ENCODE measurements at regions not wholly inside any gene's neighbourhood (a gene's known extent, or its start where the extent isn't known, plus 50 kb on each side); places are given as distances from the start of the nearest gene placed in this dataset.
A peak's percentile ranks its signal among the peaks of the same experiment; 100 is the strongest.

DNA sequence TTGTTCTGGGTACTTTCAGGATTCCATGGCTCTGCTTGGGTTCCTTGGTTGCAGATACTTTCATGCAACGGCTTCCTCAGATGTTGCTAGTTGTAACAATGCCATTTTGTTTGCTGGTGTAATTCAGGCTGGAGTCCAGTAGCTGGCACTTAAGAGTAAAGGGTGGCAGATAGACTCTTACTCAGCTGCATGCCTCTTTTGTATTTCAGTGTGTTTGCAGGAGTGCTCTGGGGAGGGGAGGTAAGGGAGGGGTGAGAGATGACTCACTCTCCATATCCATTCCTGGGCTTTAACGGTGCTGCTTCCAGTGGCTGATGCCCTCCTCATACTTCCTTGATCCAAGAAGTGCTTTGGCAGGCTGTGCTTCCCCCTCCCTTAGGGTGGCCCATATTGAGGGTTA, 155.2 kb downstream of the ZNF330 start:
- Histone ChIP-seq H3K9me3 (ENCODE audit: control insufficient read depth in 1 of 2, low read length in 2 of 2) (no peaks in the 10 kb centered on the region), H3K4me1 (ENCODE audit: control insufficient read depth in 1 of 2, insufficient read depth in 2 of 2, low read length in 2 of 2) (no peaks in the 10 kb centered on the region), H3K27ac (ENCODE audit: low read length) (no peak overlapping the region), H3K4me3 (ENCODE audit: low read depth in 1 of 2, low read length in 2 of 2) (no peak overlapping the region), H3K27me3 (ENCODE audit: low read depth, low read length) (no peaks in the 10 kb centered on the region), H3K36me3 (ENCODE audit: control insufficient read depth in 1 of 2, insufficient read depth in 2 of 2, low read length in 2 of 2) (no peaks in the 10 kb centered on the region)

DNA sequence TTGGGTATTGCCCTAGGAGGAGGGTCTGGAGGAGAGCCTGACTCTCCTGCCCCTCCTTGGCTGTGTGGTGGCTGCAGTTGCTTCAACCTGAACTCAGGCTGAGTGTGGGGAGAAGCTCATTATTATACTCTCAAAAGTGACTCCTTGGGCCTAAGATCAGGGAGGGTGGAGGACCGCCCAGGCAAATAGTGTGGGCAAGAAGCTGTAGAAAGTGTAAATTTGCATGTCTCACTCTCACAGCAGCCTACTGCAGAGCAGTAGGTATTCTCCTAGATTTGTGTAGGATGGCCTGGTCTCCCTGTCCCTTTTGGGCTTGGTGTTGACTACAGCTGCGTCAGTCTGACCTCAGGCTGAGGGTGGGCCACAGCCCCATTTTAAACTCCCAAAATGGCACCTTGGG, 156.1 kb downstream of the ZNF330 start:
- no peak overlapping the region for H3K4me3 ChIP-seq (ENCODE audit: low read depth in 1 of 2, low read length in 2 of 2)
- no peaks in the 10 kb centered on the region for H3K36me3 ChIP-seq (ENCODE audit: control insufficient read depth in 1 of 2, insufficient read depth in 2 of 2, low read length in 2 of 2)
- no peak overlapping the region for H3K27ac ChIP-seq (ENCODE audit: low read length)
- H3K9me3 ChIP-seq (ENCODE audit: control insufficient read depth in 1 of 2, low read length in 2 of 2), result no peaks in the 10 kb centered on the region
- no peaks in the 10 kb centered on the region for H3K27me3 ChIP-seq (ENCODE audit: low read depth, low read length)
- H3K4me1 ChIP-seq (ENCODE audit: control insufficient read depth in 1 of 2, insufficient read depth in 2 of 2, low read length in 2 of 2), result no peaks in the 10 kb centered on the region

DNA sequence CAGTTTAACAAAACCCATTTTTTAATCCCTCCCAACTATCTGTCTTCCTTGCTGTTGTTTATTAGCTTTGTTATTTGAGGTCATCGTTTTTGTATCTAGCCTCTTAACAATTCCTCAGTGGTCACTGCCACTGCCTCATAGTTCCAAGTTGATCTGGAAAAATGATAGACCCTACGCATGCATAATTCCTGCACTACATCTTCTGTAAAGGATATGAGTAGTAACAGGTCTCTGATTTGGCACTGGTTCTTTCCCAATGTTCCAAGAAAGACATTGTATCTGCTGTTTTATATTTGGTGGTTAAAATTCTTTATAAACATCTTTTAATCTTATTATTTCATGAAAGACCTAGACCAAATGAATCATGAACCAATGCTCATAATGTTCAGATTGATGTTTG, 166.6 kb downstream of the ZNF330 start:
- H3K27ac ChIP-seq (ENCODE audit: low read length), result peak overlapping the region; percentile 14
- H3K9me3 ChIP-seq (ENCODE audit: control insufficient read depth in 1 of 2, low read length in 2 of 2), result no peaks in the 10 kb centered on the region
- H3K4me3 ChIP-seq (ENCODE audit: low read depth in 1 of 2, low read length in 2 of 2), result no peak overlapping the region

DNA sequence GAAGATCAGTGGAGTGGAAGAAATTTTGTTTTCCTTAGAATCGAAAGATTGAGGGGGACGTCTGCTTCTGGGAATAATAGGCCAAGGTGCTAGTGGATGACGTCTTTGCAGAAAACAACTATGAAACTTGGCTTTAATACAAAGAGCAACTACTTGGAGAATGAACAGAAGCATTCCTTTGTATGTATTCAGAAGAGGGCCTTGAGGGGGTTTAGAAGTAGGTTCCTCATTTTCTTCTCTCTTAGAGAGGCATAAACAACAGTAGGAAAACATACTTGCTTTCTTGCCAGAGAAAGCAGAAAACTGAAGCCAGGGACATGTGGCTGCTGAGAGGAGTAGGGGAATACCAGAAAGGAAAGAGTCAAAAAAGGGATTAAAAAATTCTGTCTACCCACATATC, 167.8 kb downstream of the ZNF330 start:
- Histone ChIP-seq H3K9me3 (ENCODE audit: control insufficient read depth in 1 of 2, low read length in 2 of 2) (no peaks in the 10 kb centered on the region), H3K27me3 (ENCODE audit: low read depth, low read length) (no peaks in the 10 kb centered on the region), H3K27ac (ENCODE audit: low read length) (no peak overlapping the region), H3K4me1 (ENCODE audit: control insufficient read depth in 1 of 2, insufficient read depth in 2 of 2, low read length in 2 of 2) (no peaks in the 10 kb centered on the region), H3K4me3 (ENCODE audit: low read depth in 1 of 2, low read length in 2 of 2) (no peak overlapping the region), H3K36me3 (ENCODE audit: control insufficient read depth in 1 of 2, insufficient read depth in 2 of 2, low read length in 2 of 2) (no peaks in the 10 kb centered on the region)

More for the DNA sequence above, 166.6 kb downstream of the ZNF330 start:
- Histone ChIP-seq H3K27me3 (ENCODE audit: low read depth, low read length) (no peaks in the 10 kb centered on the region), H3K4me1 (ENCODE audit: control insufficient read depth in 1 of 2, insufficient read depth in 2 of 2, low read length in 2 of 2) (no peaks in the 10 kb centered on the region), H3K36me3 (ENCODE audit: control insufficient read depth in 1 of 2, insufficient read depth in 2 of 2, low read length in 2 of 2) (no peaks in the 10 kb centered on the region)

DNA sequence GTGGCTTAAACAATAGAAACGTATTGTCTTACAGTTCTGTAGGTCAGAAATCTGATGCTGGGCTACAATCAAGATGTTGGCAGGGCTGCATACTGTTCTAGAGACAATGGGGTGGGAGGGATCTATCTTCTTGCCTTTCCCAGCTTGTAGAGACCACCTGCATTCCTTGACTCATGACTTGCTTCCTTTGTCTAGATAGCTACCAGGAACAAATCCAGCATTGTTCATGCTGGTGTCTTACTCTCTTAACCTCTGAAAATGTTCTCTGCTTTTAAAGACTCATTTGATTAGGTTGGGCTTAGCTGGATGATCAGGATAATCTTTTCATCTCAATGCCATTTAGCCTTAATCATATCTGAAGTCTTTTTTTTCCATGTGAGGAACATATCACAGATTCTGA, 169.0 kb downstream of the ZNF330 start:
- no peak overlapping the region for H3K27ac ChIP-seq (ENCODE audit: low read length)
- H3K36me3 ChIP-seq (ENCODE audit: control insufficient read depth in 1 of 2, insufficient read depth in 2 of 2, low read length in 2 of 2), result no peaks in the 10 kb centered on the region
- no peak overlapping the region for H3K4me3 ChIP-seq (ENCODE audit: low read depth in 1 of 2, low read length in 2 of 2)
- no peaks in the 10 kb centered on the region for H3K4me1 ChIP-seq (ENCODE audit: control insufficient read depth in 1 of 2, insufficient read depth in 2 of 2, low read length in 2 of 2)
- H3K27me3 ChIP-seq (ENCODE audit: low read depth, low read length), result no peaks in the 10 kb centered on the region
- H3K9me3 ChIP-seq (ENCODE audit: control insufficient read depth in 1 of 2, low read length in 2 of 2), result no peaks in the 10 kb centered on the region

GRCh38 chr4:141390571-141390970, 169.9 kb downstream of the ZNF330 start:
- no peaks in the 10 kb centered on the region for H3K36me3 ChIP-seq (ENCODE audit: control insufficient read depth in 1 of 2, insufficient read depth in 2 of 2, low read length in 2 of 2)
- H3K4me1 ChIP-seq (ENCODE audit: control insufficient read depth in 1 of 2, insufficient read depth in 2 of 2, low read length in 2 of 2), result no peaks in the 10 kb centered on the region
- no peak overlapping the region for H3K4me3 ChIP-seq (ENCODE audit: low read depth in 1 of 2, low read length in 2 of 2)
- H3K27ac ChIP-seq (ENCODE audit: low read length), result no peak overlapping the region
- H3K27me3 ChIP-seq (ENCODE audit: low read depth, low read length), result no peaks in the 10 kb centered on the region
- H3K9me3 ChIP-seq (ENCODE audit: control insufficient read depth in 1 of 2, low read length in 2 of 2), result no peaks in the 10 kb centered on the region

DNA sequence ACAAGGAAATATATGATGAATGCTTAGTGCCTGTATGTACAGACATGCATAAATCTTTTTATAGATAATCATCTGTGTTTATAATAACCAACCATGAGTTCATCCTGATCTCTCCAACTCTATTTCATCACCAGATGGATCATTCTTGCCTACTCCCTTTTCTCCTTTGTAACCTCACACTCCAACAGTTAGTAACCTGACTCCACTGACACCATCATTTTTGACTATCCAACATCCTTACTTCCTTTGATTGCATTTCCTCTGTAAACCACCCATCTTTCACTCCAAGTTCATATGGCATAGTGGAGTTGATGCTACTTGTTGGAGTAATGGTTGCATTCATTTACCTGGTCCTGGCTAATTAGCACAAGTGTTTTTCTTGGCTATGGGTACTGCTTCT, 170.6 kb downstream of the ZNF330 start:
- Histone ChIP-seq H3K36me3 (ENCODE audit: control insufficient read depth in 1 of 2, insufficient read depth in 2 of 2, low read length in 2 of 2) (no peaks in the 10 kb centered on the region), H3K27me3 (ENCODE audit: low read depth, low read length) (no peaks in the 10 kb centered on the region), H3K27ac (ENCODE audit: low read length) (no peak overlapping the region), H3K4me3 (ENCODE audit: low read depth in 1 of 2, low read length in 2 of 2) (no peak overlapping the region), H3K4me1 (ENCODE audit: control insufficient read depth in 1 of 2, insufficient read depth in 2 of 2, low read length in 2 of 2) (no peaks in the 10 kb centered on the region), H3K9me3 (ENCODE audit: control insufficient read depth in 1 of 2, low read length in 2 of 2) (no peaks in the 10 kb centered on the region)

GRCh38 chr4:141391771-141392170, 171.1 kb downstream of the ZNF330 start:
- Histone ChIP-seq H3K36me3 (ENCODE audit: control insufficient read depth in 1 of 2, insufficient read depth in 2 of 2, low read length in 2 of 2) (no peaks in the 10 kb centered on the region), H3K4me1 (ENCODE audit: control insufficient read depth in 1 of 2, insufficient read depth in 2 of 2, low read length in 2 of 2) (no peaks in the 10 kb centered on the region), H3K27ac (ENCODE audit: low read length) (no peak overlapping the region), H3K9me3 (ENCODE audit: control insufficient read depth in 1 of 2, low read length in 2 of 2) (no peaks in the 10 kb centered on the region), H3K4me3 (ENCODE audit: low read depth in 1 of 2, low read length in 2 of 2) (no peak overlapping the region), H3K27me3 (ENCODE audit: low read depth, low read length) (no peaks in the 10 kb centered on the region)

GRCh38 chr4:141395246-141395830, 174.6 kb downstream of the ZNF330 start:
- H3K4me1 ChIP-seq (ENCODE audit: control insufficient read depth in 1 of 2, insufficient read depth in 2 of 2, low read length in 2 of 2), result no peaks in the 10 kb centered on the region
- H3K36me3 ChIP-seq (ENCODE audit: control insufficient read depth in 1 of 2, insufficient read depth in 2 of 2, low read length in 2 of 2), result no peaks in the 10 kb centered on the region
- H3K27me3 ChIP-seq (ENCODE audit: low read depth, low read length), result no peaks in the 10 kb centered on the region
- no peaks in the 10 kb centered on the region for H3K9me3 ChIP-seq (ENCODE audit: control insufficient read depth in 1 of 2, low read length in 2 of 2)
- H3K27ac ChIP-seq (ENCODE audit: low read length), result no peak overlapping the region
- no peak overlapping the region for H3K4me3 ChIP-seq (ENCODE audit: low read depth in 1 of 2, low read length in 2 of 2)

- no peaks in the 10 kb centered on the region for H3K36me3 ChIP-seq (ENCODE audit: control insufficient read depth in 1 of 2, insufficient read depth in 2 of 2, low read length in 2 of 2)
- no peaks in the 10 kb centered on the region for H3K9me3 ChIP-seq (ENCODE audit: control insufficient read depth in 1 of 2, low read length in 2 of 2)
- H3K27ac ChIP-seq (ENCODE audit: low read length), result no peak overlapping the region
- H3K4me1 ChIP-seq (ENCODE audit: control insufficient read depth in 1 of 2, insufficient read depth in 2 of 2, low read length in 2 of 2), result no peaks in the 10 kb centered on the region
- no peaks in the 10 kb centered on the region for H3K27me3 ChIP-seq (ENCODE audit: low read depth, low read length)
- H3K4me3 ChIP-seq (ENCODE audit: low read depth in 1 of 2, low read length in 2 of 2), result no peak overlapping the region
These were observed 175.2 kb downstream of the ZNF330 start for GRCh38 chr4:141395919-141396318.

- Histone ChIP-seq H3K4me1 (ENCODE audit: control insufficient read depth in 1 of 2, insufficient read depth in 2 of 2, low read length in 2 of 2) (no peaks in the 10 kb centered on the region), H3K27me3 (ENCODE audit: low read depth, low read length) (no peaks in the 10 kb centered on the region), H3K27ac (ENCODE audit: low read length) (no peak overlapping the region), H3K9me3 (ENCODE audit: control insufficient read depth in 1 of 2, low read length in 2 of 2) (no peaks in the 10 kb centered on the region), H3K36me3 (ENCODE audit: control insufficient read depth in 1 of 2, insufficient read depth in 2 of 2, low read length in 2 of 2) (no peaks in the 10 kb centered on the region), H3K4me3 (ENCODE audit: low read depth in 1 of 2, low read length in 2 of 2) (no peak overlapping the region)
These were observed 182.0 kb downstream of the ZNF330 start for GRCh38 chr4:141402712-141403111.

DNA sequence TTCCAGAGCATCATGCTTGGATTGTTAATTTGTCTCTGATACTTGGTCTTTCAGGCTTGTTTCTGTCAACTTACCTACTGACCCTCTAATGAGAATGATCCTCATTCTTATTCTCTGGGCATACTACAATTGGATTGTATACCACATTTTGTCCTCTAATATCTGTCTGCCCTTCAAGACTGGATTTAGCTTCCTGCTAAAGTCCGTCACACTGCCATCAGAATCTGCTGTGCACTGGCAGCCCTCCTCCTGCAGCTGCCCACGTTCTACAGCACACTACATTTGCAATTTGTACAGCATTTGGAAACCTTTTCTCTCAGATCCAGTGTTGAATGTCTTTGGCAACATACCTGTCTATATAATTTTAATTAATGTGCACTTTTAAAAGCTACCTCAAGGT, 183.1 kb downstream of the ZNF330 start:
- H3K36me3 ChIP-seq (ENCODE audit: control insufficient read depth in 1 of 2, insufficient read depth in 2 of 2, low read length in 2 of 2), result no peaks in the 10 kb centered on the region
- no peaks in the 10 kb centered on the region for H3K4me1 ChIP-seq (ENCODE audit: control insufficient read depth in 1 of 2, insufficient read depth in 2 of 2, low read length in 2 of 2)
- H3K4me3 ChIP-seq (ENCODE audit: low read depth in 1 of 2, low read length in 2 of 2), result no peak overlapping the region
- no peaks in the 10 kb centered on the region for H3K9me3 ChIP-seq (ENCODE audit: control insufficient read depth in 1 of 2, low read length in 2 of 2)
- H3K27ac ChIP-seq (ENCODE audit: low read length), result no peak overlapping the region
- no peaks in the 10 kb centered on the region for H3K27me3 ChIP-seq (ENCODE audit: low read depth, low read length)
